Hematopoietic multipotent progenitor cell treated with erythropoietin and hydrocortisone succinate and interleukin-3 and kit ligand, for 8 days (in vitro differentiated cells): ENCODE measurements at regions not wholly inside any gene's neighbourhood (a gene's known extent, or its start where the extent isn't known, plus 50 kb on each side); places are given as distances from the start of the nearest gene placed in this dataset.

ENCODE experiments used
- DNase-seq: peaks from one replicate; pipeline ENCODE4 v3.0.0-alpha.2; 2015

GRCh38 chr14:104345621-104346462 lies 207.5 kb downstream of the KIF26A start:
- DNase-seq, result no peak

DNA sequence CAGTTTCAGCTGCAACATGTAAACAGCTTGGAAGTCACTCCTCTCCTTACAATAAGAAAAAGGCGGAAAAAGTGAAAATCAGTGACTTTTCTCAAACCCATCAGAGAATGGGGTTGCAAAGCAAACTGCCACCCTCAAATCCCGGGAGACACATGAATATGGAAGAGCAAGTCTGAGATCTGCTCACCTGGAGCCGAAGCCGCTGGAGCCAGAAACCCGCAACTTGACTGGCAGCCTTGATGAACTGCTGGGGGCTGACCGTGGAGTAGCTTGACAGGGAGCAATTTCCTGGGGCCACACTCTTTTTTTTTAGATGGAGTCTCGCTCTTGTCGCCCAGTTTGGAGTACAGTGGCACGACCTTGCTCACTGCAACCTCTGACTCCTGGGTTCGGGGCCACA lies 208.2 kb downstream of the KIF26A start:
- DNase-seq, result no peak

- no peak for DNase-seq
Observed at GRCh38 chr14:104348741-104349140, 210.4 kb downstream of the KIF26A start.

- no peak for DNase-seq
Observed at GRCh38 chr14:104349950-104350349, 211.6 kb downstream of the KIF26A start.

GRCh38 chr14:104350463-104351185 lies 212.2 kb downstream of the KIF26A start:
- no peak for DNase-seq

- DNase-seq, result no peak
Observed at GRCh38 chr14:104351849-104352492, 213.6 kb downstream of the KIF26A start.

GRCh38 chr14:104352493-104353220 lies 214.3 kb downstream of the KIF26A start:
- no peak for DNase-seq

DNA sequence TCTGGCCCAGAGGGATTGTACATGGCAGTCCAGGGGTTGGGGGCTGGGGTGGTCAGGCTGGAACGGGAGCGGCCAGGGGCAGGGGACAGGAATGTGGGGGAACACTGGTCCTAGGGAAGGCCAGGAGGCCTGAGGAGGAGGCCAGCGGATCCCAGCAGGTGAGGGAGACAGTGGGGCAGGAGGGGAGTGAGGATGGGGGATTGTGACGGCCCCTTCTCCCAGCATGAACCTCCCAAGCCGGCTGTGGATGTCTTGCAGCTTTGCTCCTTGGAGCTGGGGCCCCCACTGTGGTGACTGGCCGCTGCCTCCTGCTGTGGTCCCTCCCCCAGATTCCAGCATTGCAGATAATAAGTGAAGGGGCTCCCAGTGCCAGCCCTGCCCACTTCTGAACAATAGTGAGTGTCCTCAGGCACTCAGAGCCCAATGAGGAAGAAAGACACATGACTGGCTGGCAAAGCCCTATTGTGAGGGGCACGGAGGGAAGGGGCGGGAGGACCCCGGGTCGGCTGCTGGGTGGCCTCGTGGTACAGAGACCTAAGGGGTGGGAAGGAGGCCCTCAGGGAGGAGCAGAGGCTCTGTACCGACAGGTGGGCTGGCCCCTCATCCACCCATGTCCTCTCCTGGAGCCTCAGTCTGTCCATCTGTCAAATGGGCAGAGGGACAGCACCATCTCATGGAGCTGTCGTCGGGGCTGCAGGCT lies 215.0 kb downstream of the KIF26A start:
- no peak for DNase-seq

- DNase-seq, result no peak
Observed at GRCh38 chr14:104353921-104354701, 215.7 kb downstream of the KIF26A start.

DNA sequence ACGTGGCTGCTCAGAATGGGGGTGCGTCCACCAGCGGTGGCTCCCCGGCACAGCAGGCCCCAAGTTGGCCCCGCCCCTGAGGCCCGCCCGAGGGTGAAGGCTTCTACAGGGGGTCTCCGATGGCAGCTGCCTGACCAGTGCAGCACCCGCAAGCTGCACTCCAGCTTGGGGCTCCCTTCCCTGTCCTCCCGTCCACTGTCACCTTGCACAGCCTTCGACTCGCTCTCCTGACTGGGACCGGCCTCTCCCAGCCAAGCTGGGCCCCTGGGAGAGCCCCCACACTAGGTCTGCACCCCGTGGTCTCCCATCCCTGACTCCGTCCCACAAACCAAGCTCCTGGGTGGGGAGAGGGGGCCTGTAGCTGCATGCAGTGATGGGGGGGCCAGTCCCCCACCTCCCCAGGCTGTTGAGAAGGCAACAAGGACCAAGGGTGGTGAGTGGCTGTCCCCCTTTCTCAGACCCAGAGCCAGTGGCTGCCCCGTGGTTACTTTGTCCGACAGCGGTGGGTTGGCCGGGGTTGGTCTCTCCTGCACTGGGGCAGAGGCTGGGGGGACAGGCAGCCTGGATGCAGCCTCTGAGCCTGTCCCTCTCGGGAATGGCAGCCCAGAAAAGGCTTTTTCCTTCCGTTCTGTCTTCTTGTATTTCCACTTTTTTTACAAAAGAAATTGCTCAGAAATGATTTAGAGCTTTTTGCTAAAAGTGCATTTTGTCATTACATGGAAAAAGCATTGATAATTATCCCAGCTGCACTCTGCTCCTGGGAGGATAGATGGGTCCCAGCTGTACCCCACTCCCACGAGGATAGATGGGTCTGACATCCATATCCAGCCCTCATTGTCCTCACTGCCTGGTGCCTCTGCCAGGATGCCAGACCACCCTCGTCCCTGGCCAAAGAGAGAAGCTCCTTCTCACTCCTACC lies 217.0 kb downstream of the KIF26A start:
- DNase-seq, result no peak

GRCh38 chr14:104356020-104356737 lies 217.8 kb downstream of the KIF26A start:
- DNase-seq, result no peak

GRCh38 chr14:104356738-104357688 lies 218.6 kb downstream of the KIF26A start:
- DNase-seq, result no peak

DNA sequence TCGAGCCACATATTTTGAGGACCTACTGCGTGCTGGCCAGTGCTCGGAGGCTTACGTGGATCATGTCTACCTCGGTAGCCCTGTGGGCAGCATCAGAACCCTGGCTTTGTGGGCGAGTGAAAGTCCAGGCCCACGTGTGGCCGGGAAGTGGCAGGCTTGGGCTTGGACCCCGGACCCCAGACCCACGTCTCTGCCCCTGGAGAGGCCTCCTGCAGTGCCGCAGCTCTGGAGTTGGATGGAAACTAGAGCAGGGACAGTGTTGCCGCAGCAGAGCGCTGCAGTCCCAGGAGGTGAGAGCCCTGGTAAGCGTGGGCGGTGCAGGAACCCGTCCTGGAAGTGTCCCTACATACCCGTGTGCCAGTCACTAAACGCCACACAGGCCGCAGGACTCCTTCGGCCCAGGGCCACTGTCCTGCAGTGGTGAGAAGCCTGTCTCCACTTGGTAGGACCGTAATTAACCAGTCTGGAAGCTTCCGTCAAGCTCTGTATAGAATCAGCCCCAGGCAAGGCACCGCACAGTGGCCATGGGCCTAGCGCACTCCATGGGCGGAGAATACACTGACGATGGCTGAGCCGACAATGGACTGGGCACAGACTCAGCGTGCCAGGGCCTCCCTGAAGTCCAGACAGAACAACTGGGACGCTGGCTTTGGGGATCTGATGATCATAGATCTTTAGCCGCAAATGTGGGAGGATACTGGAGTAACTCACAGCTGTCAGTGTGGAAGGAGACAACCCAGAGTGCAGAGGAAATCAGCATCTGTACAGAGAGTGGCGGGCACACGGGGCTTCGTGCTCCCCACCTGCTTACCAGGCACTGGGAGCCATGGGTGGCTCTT lies 219.5 kb downstream of the KIF26A start:
- no peak for DNase-seq

DNA sequence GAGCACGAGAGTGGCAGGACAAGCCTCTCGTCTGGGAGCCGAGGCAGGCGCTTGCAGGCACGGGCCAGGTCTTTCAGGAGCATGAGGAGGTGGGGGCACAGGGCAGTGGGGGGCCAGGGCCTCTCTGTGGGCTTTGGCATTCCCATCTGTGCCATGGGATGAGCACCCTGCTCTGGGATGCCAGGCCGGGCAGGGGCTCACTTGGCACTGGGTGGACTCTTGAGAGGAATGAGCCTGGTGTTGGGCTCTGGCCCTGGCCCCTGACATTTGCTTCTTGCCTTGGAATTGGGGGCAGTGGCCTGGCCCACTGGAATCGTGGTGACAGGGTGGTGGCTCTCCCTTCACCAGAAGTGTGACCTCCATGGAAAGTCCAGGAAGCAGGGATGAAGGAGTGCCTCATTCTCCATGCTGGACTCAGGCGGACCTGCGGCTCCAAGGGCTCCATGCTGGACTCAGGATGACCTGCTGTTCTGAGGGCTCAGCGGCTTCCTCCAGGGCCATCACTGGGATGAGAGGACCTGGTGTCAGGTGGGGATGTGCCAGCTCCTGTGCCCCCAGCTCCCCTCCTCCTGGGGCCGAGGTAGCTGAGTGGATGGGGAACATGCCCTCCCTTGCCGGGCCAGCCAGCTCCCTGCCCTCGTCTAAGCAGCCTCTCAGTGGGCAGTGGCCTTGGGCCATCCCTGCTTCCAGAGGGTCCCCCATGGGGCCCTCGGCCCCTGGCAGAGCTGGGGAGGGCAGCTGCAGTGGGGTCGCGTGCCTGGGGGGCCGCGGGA lies 220.3 kb downstream of the KIF26A start:
- no peak for DNase-seq

GRCh38 chr14:104359301-104359968 lies 220.1 kb upstream of the C14orf180 start:
- no peak for DNase-seq

- DNase-seq, result no peak
Observed at GRCh38 chr14:104359969-104360442, 219.6 kb upstream of the C14orf180 start.
